HG03442 (cell line): ENCODE measurements at regions not wholly inside any gene's neighbourhood (a gene's known extent, or its start where the extent isn't known, plus 50 kb on each side); places are given as distances from the start of the nearest gene placed in this dataset.
A peak's percentile ranks its signal among the peaks of the same experiment; 100 is the strongest.
"Not testable (repeated sequence)": the region's sequence is repeated elsewhere in the genome, so short reads cannot be mapped to it uniquely, and the experiment has no call there.

Experiments
- ATAC-seq: cut with Tn5 transposase; IDR thresholded peaks from one replicate; pipeline ENCODE4 v1.9.1; 2021; ENCODE audit warnings: mild to moderate bottlenecking, moderate library complexity; ENCODE audit not compliant: unreplicated experiment

GRCh38 chr13:67509018-67509417 lies 278.9 kb upstream of the PCDH9 start:
- ATAC-seq, result no peak

GRCh38 chr13:67508275-67508674 lies 278.1 kb upstream of the PCDH9 start:
- ATAC-seq, result not testable (repeated sequence)

- no peak for ATAC-seq
These were observed 276.3 kb upstream of the PCDH9 start for GRCh38 chr13:67506407-67506806.

GRCh38 chr13:67505376-67505775 lies 275.2 kb upstream of the PCDH9 start:
- no peak for ATAC-seq

- no peak for ATAC-seq
These were observed 268.8 kb upstream of the PCDH9 start for GRCh38 chr13:67498948-67499347.

- ATAC-seq, result no peak
These were observed 263.7 kb upstream of the PCDH9 start for GRCh38 chr13:67493835-67494234.

- ATAC-seq, result no peak
These were observed 258.9 kb upstream of the PCDH9 start for GRCh38 chr13:67489016-67489415.

- no peak for ATAC-seq
These were observed 251.3 kb upstream of the PCDH9 start for GRCh38 chr13:67481445-67481844.

GRCh38 chr13:67474115-67474514 lies 244.0 kb upstream of the PCDH9 start:
- no peak for ATAC-seq

GRCh38 chr13:67469623-67470022 lies 239.5 kb upstream of the PCDH9 start:
- no peak for ATAC-seq

- no peak for ATAC-seq
These were observed 236.4 kb upstream of the PCDH9 start for GRCh38 chr13:67466569-67466968.

- no peak for ATAC-seq
These were observed 234.0 kb upstream of the PCDH9 start for GRCh38 chr13:67464154-67464553.

- no peak for ATAC-seq
These were observed 232.0 kb upstream of the PCDH9 start for GRCh38 chr13:67462098-67462497.

GRCh38 chr13:67452526-67452925 lies 222.4 kb upstream of the PCDH9 start:
- not testable (repeated sequence) for ATAC-seq

GRCh38 chr13:67445436-67445835 lies 215.3 kb upstream of the PCDH9 start:
- ATAC-seq, result no peak

- no peak for ATAC-seq
These were observed 213.8 kb upstream of the PCDH9 start for GRCh38 chr13:67443923-67444322.

- ATAC-seq, result no peak
These were observed 210.3 kb upstream of the PCDH9 start for GRCh38 chr13:67440236-67440975.

GRCh38 chr13:67439365-67439764 lies 209.2 kb upstream of the PCDH9 start:
- no peak for ATAC-seq

GRCh38 chr13:67438465-67438864 lies 208.3 kb upstream of the PCDH9 start:
- no peak for ATAC-seq

GRCh38 chr13:67437244-67437643 lies 207.1 kb upstream of the PCDH9 start:
- no peak for ATAC-seq

GRCh38 chr13:67421475-67421874 lies 191.3 kb upstream of the PCDH9 start:
- ATAC-seq, result no peak

- ATAC-seq, result peak; percentile 80
These were observed 186.2 kb upstream of the PCDH9 start for GRCh38 chr13:67416047-67416925.
